Right atrium auricular region (tissue), 2 donors: ENCODE measurements at regions not wholly inside any gene's neighbourhood (a gene's known extent, or its start where the extent isn't known, plus 50 kb on each side); places are given as distances from the start of the nearest gene placed in this dataset.

ENCODE experiments used
- DNase-seq: peaks from one replicate; pipeline ENCODE4 v3.0.0-alpha.2; 2019; ENCODE audit warnings: low spot score
- H3K27ac ChIP-seq, 2 donors: fragments of 200-600 bp; sonication (generic); 1 replicate in 1 of 2; 2 replicates in 1 of 2; pipeline ENCODE4 v1.5.1; 2016 to 2019
- H3K27me3 ChIP-seq, 2 donors: fragments of 200-600 bp; sonication (generic); one replicate each; pipeline versions ENCODE4 v1.5.1 to v1.6.0; 2017 to 2019
- H3K36me3 ChIP-seq: fragments of 200-600 bp; sonication (generic); one replicate; pipeline ENCODE4 v1.5.1; 2016
- H3K4me1 ChIP-seq, 2 donors: fragments of 200-600 bp; sonication (generic); one replicate each; pipeline versions ENCODE4 v1.5.1 to v1.6.0; 2017 to 2019
- H3K4me3 ChIP-seq, 2 donors: fragments of 200-600 bp; sonication (generic); 1 replicate in 1 of 2; 2 replicates in 1 of 2; pipeline ENCODE4 v1.5.1; 2017 to 2019; ENCODE audit warnings: mild to moderate bottlenecking in 1 of 2, moderate library complexity in 1 of 2
- H3K9me3 ChIP-seq, 2 donors: fragments of 200-600 bp; sonication (generic); one replicate each; pipeline ENCODE4 v1.5.1; 2019
- TF ChIP-seq, protein P1 (sequence below), 2 donors: fragments of 200-600 bp; sonication (generic); IDR thresholded peaks; one replicate each; pipeline ENCODE4 v1.5.1; 2019; ENCODE audit warnings: antibody characterized with exemption in 2 of 2

DNA sequence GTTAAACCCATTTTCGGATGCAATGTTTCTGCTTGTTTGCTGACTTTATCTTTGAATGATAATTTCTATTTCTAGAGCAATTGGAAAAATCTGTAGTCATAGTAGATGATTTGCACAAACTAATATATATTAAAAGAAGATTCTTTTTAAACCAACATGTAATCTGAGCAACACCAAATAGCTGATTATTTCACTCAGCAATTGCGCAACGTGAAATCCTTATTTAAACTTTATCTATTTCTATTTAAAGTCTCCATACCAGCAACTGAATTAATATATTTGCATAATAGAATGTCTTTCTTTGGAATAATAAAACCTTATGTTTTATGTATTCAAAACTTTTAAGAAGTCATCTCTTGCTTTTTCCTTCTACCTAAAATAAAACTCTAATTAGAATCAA, 1132.4 kb downstream of the FLRT2 start:
- no peaks in the 10 kb centered on the region for H3K27me3 ChIP-seq
- TF ChIP-seq, protein P1, sequence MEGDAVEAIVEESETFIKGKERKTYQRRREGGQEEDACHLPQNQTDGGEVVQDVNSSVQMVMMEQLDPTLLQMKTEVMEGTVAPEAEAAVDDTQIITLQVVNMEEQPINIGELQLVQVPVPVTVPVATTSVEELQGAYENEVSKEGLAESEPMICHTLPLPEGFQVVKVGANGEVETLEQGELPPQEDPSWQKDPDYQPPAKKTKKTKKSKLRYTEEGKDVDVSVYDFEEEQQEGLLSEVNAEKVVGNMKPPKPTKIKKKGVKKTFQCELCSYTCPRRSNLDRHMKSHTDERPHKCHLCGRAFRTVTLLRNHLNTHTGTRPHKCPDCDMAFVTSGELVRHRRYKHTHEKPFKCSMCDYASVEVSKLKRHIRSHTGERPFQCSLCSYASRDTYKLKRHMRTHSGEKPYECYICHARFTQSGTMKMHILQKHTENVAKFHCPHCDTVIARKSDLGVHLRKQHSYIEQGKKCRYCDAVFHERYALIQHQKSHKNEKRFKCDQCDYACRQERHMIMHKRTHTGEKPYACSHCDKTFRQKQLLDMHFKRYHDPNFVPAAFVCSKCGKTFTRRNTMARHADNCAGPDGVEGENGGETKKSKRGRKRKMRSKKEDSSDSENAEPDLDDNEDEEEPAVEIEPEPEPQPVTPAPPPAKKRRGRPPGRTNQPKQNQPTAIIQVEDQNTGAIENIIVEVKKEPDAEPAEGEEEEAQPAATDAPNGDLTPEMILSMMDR (IDR thresholded peaks at IDR 0.05): no peak
- H3K9me3 ChIP-seq: no peaks in the 10 kb centered on the region
- no peak overlapping the region for H3K4me3 ChIP-seq
- no peak for DNase-seq
- H3K36me3 ChIP-seq: no peaks in the 10 kb centered on the region
- H3K27ac ChIP-seq: no peak overlapping the region
- no peaks in the 10 kb centered on the region for H3K4me1 ChIP-seq

DNA sequence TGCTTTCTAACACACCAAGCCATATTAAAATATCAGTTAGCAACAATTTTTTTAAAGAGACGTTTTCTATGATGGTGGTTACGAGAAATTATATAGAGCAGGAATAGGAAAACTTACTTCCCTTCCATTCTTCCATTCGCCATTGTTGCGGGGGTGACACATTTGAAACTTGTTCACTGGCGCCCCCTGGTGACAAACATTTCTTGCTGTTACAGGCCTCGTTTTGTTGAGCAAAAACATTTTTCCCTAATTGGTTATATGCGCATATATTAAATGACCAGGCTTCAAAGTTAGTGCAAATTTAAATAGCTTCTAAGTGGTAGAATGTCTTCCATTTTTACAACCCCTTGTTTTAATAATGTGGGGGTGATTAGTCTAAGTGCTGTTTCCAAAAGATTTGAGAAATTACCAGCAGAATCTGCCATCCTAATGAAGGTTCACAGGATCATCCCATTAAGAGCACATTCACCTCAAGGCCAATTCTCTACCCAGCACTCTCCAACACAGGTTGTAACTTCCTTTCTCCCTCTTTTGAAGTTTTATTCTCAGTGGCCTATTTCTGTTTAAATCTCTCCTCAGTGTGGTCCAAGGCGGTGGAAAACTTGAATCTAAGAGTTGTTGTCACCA, 1124.7 kb downstream of the FLRT2 start:
- Histone ChIP-seq H3K36me3 (no peaks in the 10 kb centered on the region), H3K27ac (no peak overlapping the region), H3K4me1 (no peaks in the 10 kb centered on the region), H3K9me3 (peaks cover 0 to 12% of the 10 kb centered on the region in 2 donors), H3K27me3 (no peaks in the 10 kb centered on the region), H3K4me3 (no peak overlapping the region)
- peak; percentile 64 for DNase-seq
- TF ChIP-seq, protein P1 (IDR thresholded peaks at IDR 0.05): peak in 1 of 2 donors; percentile 55

DNA sequence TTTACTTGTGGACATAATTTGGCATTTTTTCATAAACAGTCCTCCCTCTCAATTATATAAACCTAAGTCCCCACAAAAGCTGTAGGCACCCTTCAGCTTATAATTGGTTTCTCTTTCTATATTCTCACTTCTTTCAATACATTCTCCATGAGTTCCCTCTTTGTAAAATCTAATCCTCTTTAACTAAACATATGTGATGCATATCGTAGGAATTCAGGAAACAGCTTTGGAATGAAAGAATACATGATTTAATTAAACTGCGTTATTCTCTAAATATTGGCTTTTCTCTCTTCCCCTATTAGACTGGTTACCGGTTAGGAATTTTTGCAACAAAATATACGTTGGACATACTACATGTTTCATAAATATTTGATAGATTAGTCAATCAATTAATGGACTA, 1122.6 kb downstream of the FLRT2 start:
- Histone ChIP-seq H3K9me3 (peaks cover 0 to 13% of the 10 kb centered on the region in 2 donors), H3K4me3 (no peak overlapping the region), H3K4me1 (no peaks in the 10 kb centered on the region), H3K36me3 (no peaks in the 10 kb centered on the region), H3K27me3 (no peaks in the 10 kb centered on the region), H3K27ac (no peak overlapping the region)
- TF ChIP-seq, protein P1 (IDR thresholded peaks at IDR 0.05): no peak
- DNase-seq: no peak

DNA sequence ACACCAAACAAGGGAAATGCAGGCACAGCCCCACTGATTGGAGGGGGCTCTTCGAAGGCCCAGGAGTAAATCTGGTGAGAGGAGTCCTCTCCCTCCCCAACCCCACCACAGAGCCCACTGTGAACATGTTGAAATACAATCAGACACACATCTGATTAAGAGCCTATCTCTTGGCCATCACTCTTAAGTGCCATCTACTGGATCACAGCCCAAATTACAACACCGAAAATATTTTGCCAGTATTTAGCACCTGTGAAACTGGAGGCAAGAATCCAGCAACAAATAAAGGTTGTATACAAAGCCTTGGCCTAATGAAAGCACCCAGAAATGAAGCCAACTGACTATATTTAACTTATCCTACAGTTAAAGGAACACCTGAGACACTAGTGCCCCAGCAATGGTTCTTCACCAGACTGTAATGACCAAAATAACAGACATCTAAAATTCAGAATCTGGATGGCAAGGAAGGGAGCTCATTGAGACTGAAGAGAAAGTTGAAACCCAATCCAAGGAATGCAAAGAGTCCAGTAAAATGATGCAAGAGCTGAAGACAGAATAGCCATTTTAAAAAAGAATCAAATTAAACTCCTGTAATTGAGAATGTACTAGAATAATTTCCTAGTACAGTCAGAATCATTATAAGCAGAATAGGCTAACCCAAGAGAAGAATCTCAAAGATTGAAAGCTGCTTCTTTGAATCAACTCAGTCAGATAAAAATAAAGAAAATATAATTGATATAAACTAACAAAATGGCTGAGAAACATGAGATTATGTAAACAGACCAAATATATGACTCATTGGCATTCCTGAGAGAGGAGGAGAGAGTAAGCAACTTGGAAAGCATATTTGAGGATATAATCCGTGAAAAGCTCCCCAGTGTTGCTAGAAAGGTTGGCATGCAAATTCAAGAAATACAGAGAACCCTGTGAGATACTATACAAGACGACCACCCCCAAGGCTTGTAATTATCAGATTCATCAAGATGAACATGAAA, 1117.0 kb downstream of the FLRT2 start:
- no peak for DNase-seq
- TF ChIP-seq, protein P1 (IDR thresholded peaks at IDR 0.05): no peak
- Histone ChIP-seq H3K4me3 (no peak overlapping the region), H3K27me3 (no peaks in the 10 kb centered on the region), H3K27ac (no peak overlapping the region), H3K4me1 (no peaks in the 10 kb centered on the region), H3K9me3 (peaks cover 0 to 16% of the 10 kb centered on the region in 2 donors), H3K36me3 (no peaks in the 10 kb centered on the region)

DNA sequence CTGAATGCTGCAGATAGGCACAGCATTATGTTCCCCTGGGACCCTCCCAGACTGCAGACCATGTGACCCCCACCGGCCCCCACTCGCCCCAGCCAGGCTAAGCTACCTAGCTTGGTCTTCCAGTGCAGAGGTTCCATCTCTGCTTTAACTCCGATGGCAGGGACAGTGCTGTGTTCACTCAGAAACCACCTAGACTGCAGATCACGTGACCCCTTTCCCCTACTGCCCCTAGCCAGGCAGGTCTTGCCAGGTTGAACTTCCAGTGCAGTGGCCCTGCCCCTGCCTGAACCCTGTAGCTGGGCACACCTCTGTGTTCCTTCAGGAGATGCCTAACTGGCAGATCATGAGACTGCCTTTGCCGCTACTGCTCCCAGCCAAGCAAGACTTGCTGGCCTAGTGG, 1116.2 kb downstream of the FLRT2 start:
- H3K36me3 ChIP-seq: no peaks in the 10 kb centered on the region
- DNase-seq: no peak
- H3K4me3 ChIP-seq: no peak overlapping the region
- no peaks in the 10 kb centered on the region for H3K4me1 ChIP-seq
- H3K27ac ChIP-seq: no peak overlapping the region
- H3K9me3 ChIP-seq: peaks cover 0 to 16% of the 10 kb centered on the region in 2 donors
- TF ChIP-seq, protein P1 (IDR thresholded peaks at IDR 0.05): no peak
- H3K27me3 ChIP-seq: no peaks in the 10 kb centered on the region
